Naive thymus-derived CD8-positive, alpha-beta T cell (primary cell): ENCODE measurements at regions not wholly inside any gene's neighbourhood (a gene's known extent, or its start where the extent isn't known, plus 50 kb on each side); places are given as distances from the start of the nearest gene placed in this dataset.
"Not testable (repeated sequence)": the region's sequence is repeated elsewhere in the genome, so short reads cannot be mapped to it uniquely, and the experiment has no call there.

ENCODE experiments used
- ATAC-seq, 2 donors: fragments of 150-1000 bp; cut with Tn5 transposase in 1 of 2; sonication (Bioruptor Pico), chemical (Tn5 transposase) in 1 of 2; 1 replicate in 1 of 2; 2 replicates in 1 of 2; pipeline ENCODE4 v1.10.0; 2021; ENCODE audit warnings: mild to moderate bottlenecking in 2 of 2, moderate library complexity in 2 of 2
- POLR2A ChIA-PET: fragments of 350-600 bp; sonication (Branson Sonifier 250); formaldehyde crosslinking; loops from one replicate; lab custom pipeline; 2021; ENCODE audit warnings: antibody characterized with exemption; lab: Charles Lee
- DNase-seq, 10 donors: peaks; one replicate each; pipeline versions ENCODE4 v3.0.0 to v3.0.0-alpha.2; 2020 to 2022
- H3K27ac Mint-ChIP-seq, 10 donors: one replicate each; pipeline ENCODE4 v1.8.0; 2020 to 2022; ENCODE audit warnings: mild to moderate bottlenecking in 10 of 10, mixed read lengths in 10 of 10, moderate library complexity in 4 of 10, inconsistent platforms in 1 of 10
- H3K27me3 Mint-ChIP-seq, 5 donors: one replicate each; pipeline ENCODE4 v1.8.0; 2021 to 2022; ENCODE audit warnings: mixed read lengths in 5 of 5
- H3K36me3 Mint-ChIP-seq, 3 donors: one replicate each; pipeline ENCODE4 v1.8.0; 2020 to 2022; ENCODE audit warnings: mixed read lengths in 3 of 3, mild to moderate bottlenecking in 2 of 3, inconsistent platforms in 1 of 3
- H3K4me1 Mint-ChIP-seq, 4 donors: one replicate each; pipeline ENCODE4 v1.8.0; 2021 to 2022; ENCODE audit warnings: mixed read lengths in 4 of 4
- H3K4me3 Mint-ChIP-seq, 10 donors: one replicate each; pipeline ENCODE4 v1.8.0; 2020 to 2022; ENCODE audit warnings: mild to moderate bottlenecking in 10 of 10, mixed read lengths in 10 of 10, moderate library complexity in 6 of 10, inconsistent platforms in 1 of 10
- H3K9me3 Mint-ChIP-seq, 9 donors: one replicate each; pipeline ENCODE4 v1.8.0; 2020 to 2022; ENCODE audit warnings: mixed read lengths in 9 of 9, mild to moderate bottlenecking in 3 of 9, inconsistent platforms in 1 of 9, moderate library complexity in 1 of 9

GRCh38 chr6:153302133-153302532 lies 171.1 kb upstream of the RGS17 start:
- Mint-ChIP-seq H3K4me3 (no peak overlapping the region), H3K4me1 (peaks cover 0 to 2% (median 0%) of the 10 kb centered on the region in 4 donors), H3K27me3 (peaks cover 0 to 4% (median 2%) of the 10 kb centered on the region in 5 donors), H3K9me3 (no peaks in the 10 kb centered on the region), H3K36me3 (no peaks in the 10 kb centered on the region), H3K27ac (no peak overlapping the region)
- POLR2A ChIA-PET, result no interaction called here
- no peak for DNase-seq
- ATAC-seq, result no peak

DNA sequence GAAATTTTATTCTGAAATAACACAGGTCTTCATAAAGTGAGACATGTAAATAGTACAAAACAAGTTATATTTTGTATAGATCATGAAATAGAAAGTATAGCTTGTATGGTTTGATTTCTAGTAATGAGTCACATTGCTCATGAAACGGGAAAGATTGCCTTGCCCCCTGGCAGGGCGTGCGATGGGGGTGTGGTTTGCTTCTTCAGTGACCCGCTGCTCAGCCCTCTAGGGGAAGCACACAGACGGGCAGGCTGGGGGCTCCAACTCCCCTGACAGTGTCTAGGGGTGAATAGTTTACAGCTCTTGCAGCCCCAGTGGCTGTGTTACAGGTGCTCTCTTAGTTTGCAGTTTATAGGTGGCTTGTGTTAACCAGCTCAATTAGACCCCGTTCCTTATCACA lies 170.5 kb upstream of the RGS17 start:
- POLR2A ChIA-PET, result no interaction called here
- ATAC-seq, result no peak

GRCh38 chr6:153282456-153282855 lies 151.4 kb upstream of the RGS17 start:
- POLR2A ChIA-PET, H3K4me3 Mint-ChIP-seq, ATAC-seq, DNase-seq, H3K36me3 Mint-ChIP-seq, H3K27me3 Mint-ChIP-seq, H3K27ac Mint-ChIP-seq, H3K4me1 Mint-ChIP-seq: not testable (repeated sequence)
- H3K9me3 Mint-ChIP-seq, result peaks cover 0 to 13% (median 0%) of the 10 kb centered on the region in 9 donors

More for the DNA sequence above, 170.5 kb upstream of the RGS17 start:
- H3K4me1 Mint-ChIP-seq, result peaks cover 0 to 2% (median 0%) of the 10 kb centered on the region in 4 donors
- no peaks in the 10 kb centered on the region for H3K9me3 Mint-ChIP-seq
- DNase-seq, result no peak
- no peaks in the 10 kb centered on the region for H3K36me3 Mint-ChIP-seq
- no peak overlapping the region for H3K27ac Mint-ChIP-seq
- H3K4me3 Mint-ChIP-seq, result no peak overlapping the region
- H3K27me3 Mint-ChIP-seq, result peaks cover 0 to 4% (median 0%) of the 10 kb centered on the region in 5 donors

DNA sequence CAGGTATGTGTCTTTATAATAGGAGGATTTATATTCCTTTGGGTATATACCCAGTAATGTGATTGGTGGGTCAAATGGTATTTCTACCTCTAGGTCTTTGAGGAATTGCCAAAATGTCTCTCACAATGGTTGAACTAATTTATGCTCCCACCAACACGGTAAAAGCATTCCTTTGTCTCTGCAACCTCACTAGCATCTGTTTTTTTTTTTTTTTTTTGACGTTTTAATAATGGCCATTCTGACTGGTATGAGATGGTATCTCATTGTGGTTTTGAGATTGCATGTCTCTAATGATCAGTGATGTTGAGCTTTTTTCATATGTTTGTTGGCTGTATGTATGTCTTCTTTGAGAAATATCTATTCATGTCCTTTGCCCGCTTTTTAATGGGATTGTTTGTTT lies 144.9 kb upstream of the RGS17 start:
- H3K9me3 Mint-ChIP-seq, result peaks cover 0 to 3% (median 0%) of the 10 kb centered on the region in 9 donors
- H3K4me3 Mint-ChIP-seq, result no peak overlapping the region
- DNase-seq (no peak), ATAC-seq (no peak)
- POLR2A ChIA-PET, result no interaction called here
- H3K27me3 Mint-ChIP-seq, result peaks cover 0 to 1% (median 0%) of the 10 kb centered on the region in 5 donors
- H3K4me1 Mint-ChIP-seq, result no peaks in the 10 kb centered on the region
- no peak overlapping the region for H3K27ac Mint-ChIP-seq
- no peaks in the 10 kb centered on the region for H3K36me3 Mint-ChIP-seq

GRCh38 chr6:153272201-153272980 lies 141.3 kb upstream of the RGS17 start:
- no peak for ATAC-seq
- Mint-ChIP-seq H3K9me3 (peaks cover 0 to 5% (median 0%) of the 10 kb centered on the region in 9 donors), H3K36me3 (no peaks in the 10 kb centered on the region), H3K4me1 (no peaks in the 10 kb centered on the region), H3K27me3 (peaks cover 0 to 1% (median 0%) of the 10 kb centered on the region in 5 donors), H3K4me3 (no peak overlapping the region), H3K27ac (no peak overlapping the region)
- DNase-seq, result no peak
- POLR2A ChIA-PET, result no interaction called here

DNA sequence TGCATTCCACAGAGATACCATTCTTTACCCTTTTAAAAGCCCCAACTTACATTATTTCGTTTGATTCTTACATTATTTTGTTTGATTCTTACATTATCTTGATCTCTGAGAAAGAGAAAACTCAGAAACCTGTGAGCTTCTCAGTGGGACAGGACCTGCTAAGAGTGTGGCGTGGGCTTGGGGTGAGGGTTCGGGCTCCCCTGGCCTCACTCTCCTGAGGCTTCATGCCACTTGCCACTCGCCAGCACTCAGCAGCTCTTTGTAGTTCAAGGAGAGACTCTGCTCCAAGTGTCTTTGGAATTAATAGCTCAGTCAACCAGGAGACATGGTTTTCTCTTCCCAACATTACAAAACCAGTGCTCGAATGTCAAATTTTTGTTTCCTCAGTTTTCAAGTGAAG lies 132.4 kb upstream of the RGS17 start:
- H3K4me3 Mint-ChIP-seq, result no peak overlapping the region
- H3K4me1 Mint-ChIP-seq, result no peaks in the 10 kb centered on the region
- peaks cover 0 to 4% (median 0%) of the 10 kb centered on the region in 3 donors for H3K36me3 Mint-ChIP-seq
- no peak overlapping the region for H3K27ac Mint-ChIP-seq
- peaks cover 0 to 4% (median 2%) of the 10 kb centered on the region in 9 donors for H3K9me3 Mint-ChIP-seq
- ATAC-seq, result no peak
- POLR2A ChIA-PET, result no interaction called here
- no peak for DNase-seq
- H3K27me3 Mint-ChIP-seq, result peaks cover 0 to 12% (median 0%) of the 10 kb centered on the region in 5 donors

DNA sequence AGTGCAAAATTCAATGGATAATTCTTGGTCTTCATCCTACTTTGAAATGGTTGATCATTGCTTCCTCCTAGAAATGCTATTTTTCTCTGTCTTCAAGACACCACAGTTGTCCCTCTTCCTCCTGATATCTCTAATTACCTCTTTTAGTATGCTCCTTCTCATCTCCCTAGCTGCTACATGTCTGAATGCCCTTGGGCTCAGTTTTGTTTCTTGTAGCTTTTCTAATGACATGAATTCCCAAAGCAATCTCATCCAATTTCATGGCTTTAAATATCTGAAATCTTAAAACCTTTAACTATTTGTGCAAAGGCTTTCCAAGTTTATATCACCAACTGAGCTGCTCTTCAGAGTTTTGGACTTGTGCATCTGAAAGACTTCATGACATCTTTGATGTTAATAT lies 120.2 kb upstream of the RGS17 start:
- peaks cover 0 to 3% (median 2%) of the 10 kb centered on the region in 5 donors for H3K27me3 Mint-ChIP-seq
- H3K9me3 Mint-ChIP-seq, result no peaks in the 10 kb centered on the region
- no peak for DNase-seq
- H3K4me1 Mint-ChIP-seq, result no peaks in the 10 kb centered on the region
- ATAC-seq, result no peak
- H3K36me3 Mint-ChIP-seq, result no peaks in the 10 kb centered on the region
- H3K27ac Mint-ChIP-seq, result no peak overlapping the region
- no peak overlapping the region for H3K4me3 Mint-ChIP-seq
- POLR2A ChIA-PET, result no interaction called here

DNA sequence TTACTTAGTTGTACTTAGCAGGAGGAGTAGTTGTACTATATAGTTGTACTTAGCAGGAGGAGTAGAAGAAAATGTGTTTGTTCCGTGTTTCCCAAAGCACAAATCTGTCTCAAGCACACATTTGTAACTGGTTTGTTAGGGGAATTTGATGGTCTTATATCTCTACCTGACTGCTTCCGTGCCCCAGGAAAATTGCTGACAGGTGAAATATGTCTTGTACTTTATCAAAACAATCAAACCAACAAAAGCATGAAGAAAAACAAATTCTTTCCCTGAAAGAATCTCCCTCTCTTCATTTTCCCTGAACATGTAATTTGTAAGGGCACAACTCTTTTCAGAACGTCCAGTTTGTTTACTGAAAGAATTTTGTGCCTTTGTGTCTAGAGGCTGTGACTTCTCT lies 106.6 kb upstream of the RGS17 start:
- Mint-ChIP-seq H3K4me1 (no peaks in the 10 kb centered on the region), H3K4me3 (no peak overlapping the region), H3K27ac (no peak overlapping the region), H3K9me3 (peaks cover 0 to 8% (median 0%) of the 10 kb centered on the region in 9 donors), H3K36me3 (no peaks in the 10 kb centered on the region), H3K27me3 (peaks cover 0 to 8% (median 3%) of the 10 kb centered on the region in 5 donors)
- DNase-seq (no peak), ATAC-seq (no peak)
- POLR2A ChIA-PET, result no interaction called here

DNA sequence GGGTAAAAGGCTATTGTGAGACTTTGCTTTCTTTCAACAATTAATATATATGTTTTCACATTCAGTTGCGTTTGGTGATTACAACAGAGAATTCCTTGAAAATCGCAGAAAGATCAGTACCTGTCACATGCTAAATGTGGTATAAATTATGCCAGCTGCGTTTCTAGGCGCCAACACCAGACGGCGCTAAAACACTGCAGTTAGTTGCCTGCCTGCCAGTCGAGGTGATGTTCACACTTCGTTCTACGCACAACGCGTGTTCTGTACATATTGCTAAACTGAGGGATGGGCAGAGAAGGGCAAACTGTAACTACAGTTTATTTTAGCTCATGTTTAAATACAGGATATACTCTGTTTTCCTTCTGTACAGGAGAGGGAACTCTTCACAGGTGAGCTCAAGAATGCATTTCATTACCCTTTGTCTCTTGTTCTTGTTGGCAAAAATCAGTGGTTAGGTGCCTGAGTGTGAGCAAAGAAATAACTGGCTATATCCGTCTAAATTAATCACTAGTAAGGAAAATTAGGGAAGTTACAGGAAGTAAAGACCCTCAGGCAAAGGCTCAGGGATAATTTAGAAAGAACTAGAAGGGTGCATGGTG lies 100.1 kb upstream of the RGS17 start:
- no peak for DNase-seq
- Mint-ChIP-seq H3K36me3 (no peaks in the 10 kb centered on the region), H3K4me1 (peaks cover 0 to 2% (median 0%) of the 10 kb centered on the region in 4 donors), H3K9me3 (peaks cover 0 to 2% (median 0%) of the 10 kb centered on the region in 9 donors), H3K27ac (no peak overlapping the region), H3K4me3 (no peak overlapping the region), H3K27me3 (peaks cover 0 to 12% (median 0%) of the 10 kb centered on the region in 5 donors)
- ATAC-seq, result no peak
- POLR2A ChIA-PET, result no interaction called here

DNA sequence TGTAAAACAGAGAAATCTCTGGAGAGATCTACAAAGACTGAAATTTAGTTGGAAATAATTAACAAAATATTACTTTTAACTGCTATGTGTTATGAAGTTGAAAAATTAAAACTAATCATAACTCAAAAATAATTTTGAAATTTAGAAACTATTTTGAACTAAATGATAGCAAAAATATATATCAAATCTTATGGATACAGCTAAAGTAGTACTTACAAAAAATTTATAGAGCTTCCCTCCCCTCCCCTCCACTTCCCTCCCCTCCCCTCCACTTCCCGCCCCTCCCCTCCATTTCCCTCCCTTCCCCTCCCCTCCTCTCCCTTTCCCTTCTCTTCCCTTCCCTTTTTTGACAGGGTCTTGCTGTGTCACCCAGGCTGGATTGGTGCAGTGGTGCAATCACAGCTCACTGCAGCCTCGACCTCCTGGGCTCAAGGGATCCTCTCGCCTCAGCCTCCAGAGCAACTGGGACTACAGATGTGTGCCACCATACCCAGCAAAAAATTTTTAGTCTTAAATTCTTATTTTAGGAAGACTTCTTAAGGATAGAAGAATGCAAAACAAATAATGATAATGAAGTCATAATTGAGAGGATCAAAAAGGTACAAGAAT lies 87.2 kb upstream of the RGS17 start:
- H3K36me3 Mint-ChIP-seq, result no peaks in the 10 kb centered on the region
- H3K27ac Mint-ChIP-seq, result peak overlapping the region in 1 of 10 donors; percentile 34
- no peaks in the 10 kb centered on the region for H3K9me3 Mint-ChIP-seq
- H3K27me3 Mint-ChIP-seq, result peaks cover 0 to 10% (median 3%) of the 10 kb centered on the region in 5 donors
- POLR2A ChIA-PET, result no interaction called here
- H3K4me3 Mint-ChIP-seq, result no peak overlapping the region
- DNase-seq (no peak), ATAC-seq (no peak)
- no peaks in the 10 kb centered on the region for H3K4me1 Mint-ChIP-seq

- H3K27ac Mint-ChIP-seq, result no peak overlapping the region
- H3K36me3 Mint-ChIP-seq, result no peaks in the 10 kb centered on the region
- ATAC-seq (no peak), DNase-seq (no peak)
- no peaks in the 10 kb centered on the region for H3K9me3 Mint-ChIP-seq
- peaks cover 0 to 10% (median 0%) of the 10 kb centered on the region in 5 donors for H3K27me3 Mint-ChIP-seq
- POLR2A ChIA-PET, result no interaction called here
- H3K4me1 Mint-ChIP-seq, result peaks cover 0 to 2% (median 0%) of the 10 kb centered on the region in 4 donors
- H3K4me3 Mint-ChIP-seq, result no peak overlapping the region
Measured at GRCh38 chr6:153216789-153217188, 85.7 kb upstream of the RGS17 start.

- Mint-ChIP-seq H3K27me3 (peaks cover 0 to 10% (median 0%) of the 10 kb centered on the region in 5 donors), H3K36me3 (no peaks in the 10 kb centered on the region), H3K9me3 (no peaks in the 10 kb centered on the region), H3K4me1 (peaks cover 0 to 6% (median 2%) of the 10 kb centered on the region in 4 donors), H3K4me3 (no peak overlapping the region), H3K27ac (no peak overlapping the region)
- POLR2A ChIA-PET, result no interaction called here
- no peak for ATAC-seq
- DNase-seq, result no peak
Measured at GRCh38 chr6:153215242-153215641, 84.2 kb upstream of the RGS17 start.

GRCh38 chr6:153214436-153214835 lies 83.4 kb upstream of the RGS17 start:
- Mint-ChIP-seq H3K36me3 (no peaks in the 10 kb centered on the region), H3K4me1 (peaks cover 0 to 9% (median 2%) of the 10 kb centered on the region in 4 donors), H3K9me3 (no peaks in the 10 kb centered on the region), H3K4me3 (no peak overlapping the region), H3K27ac (no peak overlapping the region), H3K27me3 (peaks cover 0 to 10% (median 0%) of the 10 kb centered on the region in 5 donors)
- ATAC-seq, result no peak
- POLR2A ChIA-PET, result no interaction called here
- no peak for DNase-seq
